Gastroesophageal sphincter (tissue), 3 donors: ENCODE measurements at regions not wholly inside any gene's neighbourhood (a gene's known extent, or its start where the extent isn't known, plus 50 kb on each side); places are given as distances from the start of the nearest gene placed in this dataset.

Source experiments
- CTCF ChIP-seq, 4 experiments: fragments of 200-600 bp in 2 of 4; fragments of 450-650 bp in 2 of 4; sonication (generic) in 1 of 4; IDR thresholded peaks; one replicate each; pipeline ENCODE4 v1.5.1; 2017 to 2019; ENCODE audit warnings: antibody characterized with exemption in 4 of 4, mild to moderate bottlenecking in 2 of 4, moderate library complexity in 2 of 4
- EP300 ChIP-seq: sonication (generic); formaldehyde crosslinking; IDR thresholded peaks from one replicate; pipeline ENCODE4 v1.6.1; 2017; ENCODE audit warnings: antibody characterized with exemption, mild to moderate bottlenecking
- POLR2A ChIP-seq, 2 donors: fragments of 450-650 bp; IDR thresholded peaks; one replicate each; pipeline ENCODE4 v1.6.1; 2017; ENCODE audit warnings: antibody characterized with exemption in 2 of 2, mild to moderate bottlenecking in 2 of 2, moderate library complexity in 1 of 2
- POLR2AphosphoS5 ChIP-seq: sonication (generic); formaldehyde crosslinking; IDR thresholded peaks from one replicate; pipeline ENCODE4 v1.6.1; 2017; ENCODE audit warnings: antibody characterized with exemption

- TF ChIP-seq CTCF (IDR thresholded peaks at IDR 0.05): no peak
- no peak for TF ChIP-seq POLR2A (IDR thresholded peaks at IDR 0.05)
- TF ChIP-seq EP300: no peak
- no peak for TF ChIP-seq POLR2AphosphoS5
Measured at GRCh38 chr6:126461045-126461444, 121.1 kb downstream of the CENPW start.
